MM.1S (cell line): ENCODE measurements at regions not wholly inside any gene's neighbourhood (a gene's known extent, or its start where the extent isn't known, plus 50 kb on each side); places are given as distances from the start of the nearest gene placed in this dataset.

ENCODE experiments used
- CTCF ChIP-seq: fragments of 300-600 bp; sonication (generic); IDR thresholded peaks from 2 replicates; pipeline ENCODE4 v1.5.1; 2016; ENCODE audit warnings: antibody characterized with exemption, low read length, mixed read lengths
- EZH2 ChIP-seq: fragments of 300-600 bp; sonication (generic); optimal IDR thresholded peaks from 2 replicates; pipeline ENCODE3; 2017; ENCODE audit warnings: low read depth, mild to moderate bottlenecking, antibody characterized with exemption, low read length, mixed read lengths

GRCh38 chr7:45410893-45411292 is 163.3 kb upstream of the ADCY1 start:
- no peak for TF ChIP-seq CTCF
- TF ChIP-seq EZH2: no peak
